CD4-positive, alpha-beta T cell (primary cell): ENCODE measurements at regions not wholly inside any gene's neighbourhood (a gene's known extent, or its start where the extent isn't known, plus 50 kb on each side); places are given as distances from the start of the nearest gene placed in this dataset.

Source experiments
- ATAC-seq: fragments of 200-7000 bp; cut with Tn5 transposase; one replicate; pipeline ENCODE4 v1.10.0; 2022; ENCODE audit warnings: mild to moderate bottlenecking; ENCODE audit not compliant: poor library complexity
- CTCF ChIA-PET: fragments of 350-600 bp; sonication (Branson Sonifier 250); formaldehyde crosslinking; loops from one replicate; lab custom pipeline; 2021; ENCODE audit warnings: antibody characterized with exemption, inconsistent platforms; lab: Charles Lee
- POLR2A ChIA-PET: fragments of 350-600 bp; sonication (Branson Sonifier 250); formaldehyde crosslinking; loops from one replicate; lab custom pipeline; 2021; ENCODE audit warnings: antibody characterized with exemption, inconsistent platforms; lab: Charles Lee
- DNase-seq, 14 experiments: peaks; one replicate each; pipeline ENCODE4 v3.0.0-alpha.2; 2013 to 2020; ENCODE audit warnings: mixed read lengths in 2 of 14
- H3K27ac ChIP-seq, 2 donors: one replicate each; pipeline versions ENCODE4 v1.5.1 to v1.7.0; 2013; ENCODE audit warnings: low read length in 2 of 2, low read depth in 1 of 2, mild to moderate bottlenecking in 1 of 2
- H3K27me3 ChIP-seq, 2 experiments: 1 replicate in 1 of 2; 2 replicates in 1 of 2; pipeline versions ENCODE4 v1.6.1 to v1.7.0; 2013; ENCODE audit warnings: low read length in 2 of 2, control low read depth in 1 of 2, mild to moderate bottlenecking in 1 of 2, moderate library complexity in 1 of 2; ENCODE audit not compliant: insufficient read depth in 2 of 2, control insufficient read depth in 1 of 2
- H3K36me3 ChIP-seq: one replicate; pipeline ENCODE4 v1.6.1; 2013; ENCODE audit warnings: low read length, control low read depth; ENCODE audit not compliant: insufficient read depth
- H3K4me1 ChIP-seq: one replicate; pipeline ENCODE4 v1.6.1; 2013; ENCODE audit warnings: low read length, control low read depth; ENCODE audit not compliant: insufficient read depth
- H3K4me3 ChIP-seq: one replicate; pipeline ENCODE4 v1.5.1; 2013; ENCODE audit warnings: mild to moderate bottlenecking, low read length, moderate library complexity
- H3K9me3 ChIP-seq, 2 experiments: 1 replicate in 1 of 2; 2 replicates in 1 of 2; pipeline versions ENCODE4 v1.6.1 to v1.7.0; 2013; ENCODE audit warnings: low read length in 2 of 2, mild to moderate bottlenecking in 2 of 2, control low read depth in 1 of 2, moderate library complexity in 1 of 2; ENCODE audit not compliant: control insufficient read depth in 1 of 2, insufficient read depth in 1 of 2
- H3K27ac Mint-ChIP-seq: one replicate; pipeline ENCODE4 v1.8.0; 2020; ENCODE audit warnings: mixed read lengths
- H3K27me3 Mint-ChIP-seq: one replicate; pipeline ENCODE4 v1.8.0; 2021; ENCODE audit warnings: mixed read lengths
- H3K36me3 Mint-ChIP-seq: one replicate; pipeline ENCODE4 v1.8.0; 2021; ENCODE audit warnings: low read depth, mixed read lengths
- H3K4me1 Mint-ChIP-seq: one replicate; pipeline ENCODE4 v1.8.0; 2021; ENCODE audit warnings: low read depth, mixed read lengths
- H3K4me3 Mint-ChIP-seq: one replicate; pipeline ENCODE4 v1.8.0; 2020; ENCODE audit warnings: mild to moderate bottlenecking, mixed read lengths
- H3K9me3 Mint-ChIP-seq: one replicate; pipeline ENCODE4 v1.8.0; 2020; ENCODE audit warnings: mixed read lengths
- CTCF ChIP-seq: fragments of 200-600 bp; IDR thresholded peaks from one replicate; pipeline ENCODE4 v1.8.0; 2022; ENCODE audit warnings: antibody characterized with exemption, mild to moderate bottlenecking
- intact Hi-C, 2 experiments: fragments of 100-400 bp; cut with DNase I in 1 of 2; cut with micrococcal nuclease in 1 of 2; formaldehyde crosslinking; loops; one replicate each; pipeline versions ENCODE4 v1.15.1 to v1.9.0; 2023 to 2025; cut with DNase I, micrococcal nuclease

- Histone ChIP-seq H3K27me3 (no peaks in the 10 kb centered on the region), H3K36me3 (no peaks in the 10 kb centered on the region), H3K4me1 (no peaks in the 10 kb centered on the region), H3K4me3 (no peak overlapping the region), H3K27ac (no peak overlapping the region), H3K9me3 (no peaks in the 10 kb centered on the region)
- Mint-ChIP-seq H3K27me3 (no peaks in the 10 kb centered on the region), H3K9me3 (peaks cover under 1% of the 10 kb centered on the region), H3K4me1 (no peaks in the 10 kb centered on the region), H3K27ac (no peak overlapping the region), H3K4me3 (no peak overlapping the region), H3K36me3 (no peaks in the 10 kb centered on the region)
- DNase-seq: no peak
- ChIA-PET POLR2A (no interaction called here), CTCF (no interaction called here)
- intact Hi-C loops: no loop called here
- no peak for ATAC-seq
- no peak for TF ChIP-seq CTCF
Measured at GRCh38 chr12:43104494-43104893, 447.5 kb downstream of the ADAMTS20 start.

DNA sequence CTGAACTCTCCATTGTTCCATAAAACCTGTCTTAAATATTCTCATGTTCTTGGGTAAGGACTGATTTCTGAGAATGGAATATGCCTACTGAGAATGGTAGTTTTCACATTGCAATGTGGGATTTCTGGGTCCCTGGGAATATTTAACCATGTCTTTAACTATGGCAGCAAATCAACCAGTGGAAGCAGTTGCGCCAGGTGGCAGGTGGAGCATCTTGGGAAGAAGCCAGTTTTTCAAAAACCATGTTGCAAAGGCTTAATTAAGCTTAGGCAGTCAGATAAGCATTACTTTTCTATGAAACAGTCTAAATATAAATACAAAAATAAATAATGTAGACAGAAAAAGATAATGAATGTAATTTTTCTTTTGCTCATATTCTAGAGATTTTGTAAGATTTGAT, 448.1 kb downstream of the ADAMTS20 start:
- Mint-ChIP-seq H3K4me3 (no peak overlapping the region), H3K27ac (no peak overlapping the region), H3K4me1 (no peaks in the 10 kb centered on the region), H3K9me3 (no peaks in the 10 kb centered on the region), H3K36me3 (no peaks in the 10 kb centered on the region), H3K27me3 (no peaks in the 10 kb centered on the region)
- no peak overlapping the region for H3K27ac ChIP-seq
- no peak for TF ChIP-seq CTCF
- ChIA-PET POLR2A (no interaction called here), CTCF (no interaction called here)
- H3K27me3 ChIP-seq: no peaks in the 10 kb centered on the region
- H3K36me3 ChIP-seq: no peaks in the 10 kb centered on the region
- H3K4me1 ChIP-seq: no peaks in the 10 kb centered on the region
- no peak overlapping the region for H3K4me3 ChIP-seq
- intact Hi-C loops: no loop called here
- DNase-seq: no peak
- H3K9me3 ChIP-seq: no peaks in the 10 kb centered on the region
- no peak for ATAC-seq

GRCh38 chr12:43102546-43103264, 449.3 kb downstream of the ADAMTS20 start:
- no peaks in the 10 kb centered on the region for H3K4me1 Mint-ChIP-seq

More at GRCh38 chr12:43102546-43103264, 449.3 kb downstream of the ADAMTS20 start:
- Histone ChIP-seq H3K4me3 (no peak overlapping the region), H3K27ac (no peak overlapping the region), H3K4me1 (no peaks in the 10 kb centered on the region), H3K9me3 (no peaks in the 10 kb centered on the region), H3K27me3 (no peaks in the 10 kb centered on the region), H3K36me3 (no peaks in the 10 kb centered on the region)
- Mint-ChIP-seq H3K27ac (no peak overlapping the region), H3K9me3 (no peaks in the 10 kb centered on the region), H3K36me3 (no peaks in the 10 kb centered on the region), H3K27me3 (no peaks in the 10 kb centered on the region), H3K4me3 (no peak overlapping the region)
- intact Hi-C loops: no loop called here
- ATAC-seq (no peak), DNase-seq (no peak)
- no peak for TF ChIP-seq CTCF
- CTCF ChIA-PET: no interaction called here
- POLR2A ChIA-PET: no interaction called here
